Rectal smooth muscle tissue (tissue), 1 donor: ENCODE measurements at regions not wholly inside any gene's neighbourhood (a gene's known extent, or its start where the extent isn't known, plus 50 kb on each side); places are given as distances from the start of the nearest gene placed in this dataset.

ENCODE experiments used
- H3K27ac ChIP-seq: one replicate; pipeline ENCODE4 v1.7.0; 2013; ENCODE audit warnings: low read depth, low read length, inconsistent platforms
- H3K27me3 ChIP-seq: one replicate; pipeline ENCODE4 v1.7.0; 2013; ENCODE audit warnings: low read length; ENCODE audit not compliant: control insufficient read depth, insufficient read depth
- H3K36me3 ChIP-seq: one replicate; pipeline ENCODE4 v1.7.0; 2013; ENCODE audit warnings: low read length; ENCODE audit not compliant: control insufficient read depth, insufficient read depth
- H3K4me1 ChIP-seq: one replicate; pipeline ENCODE4 v1.7.0; 2013; ENCODE audit warnings: low read length; ENCODE audit not compliant: control insufficient read depth, insufficient read depth
- H3K4me3 ChIP-seq: one replicate; pipeline ENCODE4 v1.7.0; 2013; ENCODE audit warnings: low read length
- H3K9ac ChIP-seq: one replicate; pipeline ENCODE4 v1.7.0; 2013; ENCODE audit warnings: low read length

DNA sequence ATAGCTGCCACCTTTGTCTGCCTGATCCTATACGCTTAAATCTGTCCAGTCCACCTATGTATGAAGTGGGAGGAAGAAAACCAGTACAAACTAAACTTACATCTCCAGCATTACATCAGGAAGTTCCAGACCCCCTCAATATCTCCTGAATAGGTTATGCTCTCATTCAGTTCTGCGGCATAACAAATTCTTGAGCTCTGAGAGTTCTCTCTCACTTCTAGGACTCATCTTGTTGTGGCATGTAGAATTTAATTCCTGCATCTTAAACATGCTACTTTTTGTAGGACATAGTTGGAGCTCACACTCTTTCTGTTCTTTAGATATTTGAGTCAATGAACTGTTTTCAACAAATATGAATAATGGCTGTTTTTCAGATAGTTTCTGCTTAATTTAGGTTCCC is 662.5 kb downstream of the CDH11 start:
- Histone ChIP-seq H3K27ac (no peak overlapping the region), H3K4me3 (no peak overlapping the region), H3K27me3 (no peaks in the 10 kb centered on the region), H3K4me1 (no peaks in the 10 kb centered on the region), H3K9ac (no peak overlapping the region), H3K36me3 (no peaks in the 10 kb centered on the region)

DNA sequence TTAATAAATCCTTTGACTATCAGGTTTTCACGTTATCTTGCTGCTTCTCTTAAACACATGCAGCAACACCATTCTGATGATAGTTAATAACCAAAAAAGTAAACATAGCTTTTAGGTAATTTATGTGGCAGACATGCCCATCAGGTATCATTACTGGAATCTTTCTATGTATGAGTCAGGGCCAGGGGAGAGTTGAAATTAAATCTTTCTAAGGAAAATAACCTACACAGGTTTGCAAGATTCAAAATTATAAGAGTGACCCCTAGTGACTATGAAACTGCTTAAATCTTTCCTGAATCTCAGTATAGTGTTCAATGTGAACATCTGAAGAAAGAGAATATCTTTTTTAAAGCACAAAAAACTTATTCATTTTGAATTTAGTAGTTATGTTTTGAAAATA is 666.6 kb downstream of the CDH11 start:
- Histone ChIP-seq H3K27ac (no peak overlapping the region), H3K27me3 (no peaks in the 10 kb centered on the region), H3K4me3 (no peak overlapping the region), H3K9ac (no peak overlapping the region), H3K36me3 (no peaks in the 10 kb centered on the region), H3K4me1 (no peaks in the 10 kb centered on the region)

DNA sequence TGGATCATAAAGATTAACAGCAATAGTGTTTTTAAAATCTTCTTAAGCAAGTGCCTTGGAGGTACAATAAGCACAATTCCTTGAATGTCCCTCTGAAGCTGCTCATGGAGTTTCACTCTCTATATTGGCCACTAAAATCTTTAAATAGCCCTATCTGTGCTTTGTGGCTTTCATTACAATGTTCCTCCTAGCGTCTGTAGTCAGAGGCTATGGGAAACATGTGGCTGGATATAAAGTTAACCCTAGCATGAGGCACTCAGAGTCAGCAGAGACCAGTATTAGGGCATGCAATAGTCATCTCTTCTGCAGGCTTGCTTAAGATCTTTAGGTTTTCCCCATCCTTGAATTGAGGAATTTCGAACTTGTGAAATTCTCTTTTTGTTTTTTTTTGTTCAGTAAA is 668.2 kb downstream of the CDH11 start:
- no peaks in the 10 kb centered on the region for H3K36me3 ChIP-seq
- H3K9ac ChIP-seq, result no peak overlapping the region
- H3K4me3 ChIP-seq, result no peak overlapping the region
- no peak overlapping the region for H3K27ac ChIP-seq
- no peaks in the 10 kb centered on the region for H3K27me3 ChIP-seq
- no peaks in the 10 kb centered on the region for H3K4me1 ChIP-seq

DNA sequence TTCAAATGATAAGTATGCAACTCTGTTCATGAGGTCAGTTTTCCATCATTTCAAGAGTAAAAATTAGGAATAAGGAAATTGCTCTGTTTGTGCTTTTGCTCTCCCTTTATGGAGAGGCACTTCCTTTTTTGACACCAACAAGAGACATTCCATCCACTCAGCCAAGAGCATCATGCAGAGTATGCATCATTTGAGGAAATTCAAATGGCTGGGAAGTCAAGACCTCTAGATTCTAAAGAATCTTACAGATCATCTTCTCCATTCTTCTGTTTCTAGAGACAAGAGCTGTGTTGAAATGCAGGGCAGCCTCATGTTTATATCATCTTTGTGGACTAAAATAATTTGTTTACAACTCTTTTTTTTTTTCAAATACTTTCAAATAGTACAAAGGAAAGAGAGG is 669.4 kb downstream of the CDH11 start:
- H3K27ac ChIP-seq, result no peak overlapping the region
- H3K36me3 ChIP-seq, result no peaks in the 10 kb centered on the region
- H3K27me3 ChIP-seq, result no peaks in the 10 kb centered on the region
- H3K4me1 ChIP-seq, result no peaks in the 10 kb centered on the region
- no peak overlapping the region for H3K9ac ChIP-seq
- H3K4me3 ChIP-seq, result no peak overlapping the region

DNA sequence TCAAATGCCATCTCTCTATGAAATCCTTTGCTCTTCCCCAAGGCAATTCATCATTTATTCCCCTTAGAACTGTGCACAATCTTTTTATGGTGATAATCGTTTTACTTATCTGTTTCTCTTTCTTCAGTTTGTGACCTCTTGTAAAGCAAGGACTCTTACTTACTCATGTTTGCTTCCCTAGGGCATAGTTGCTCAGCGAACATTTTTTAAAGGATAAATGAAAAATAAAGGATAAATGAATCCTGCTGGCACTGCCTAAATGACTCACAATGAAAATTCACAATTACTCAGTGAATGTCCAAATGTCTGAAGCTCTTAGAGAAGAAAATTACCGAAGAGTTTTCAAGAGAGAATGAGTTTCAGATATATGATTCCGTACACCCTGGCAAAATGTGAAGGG is 671.7 kb downstream of the CDH11 start:
- Histone ChIP-seq H3K27ac (no peak overlapping the region), H3K4me3 (no peak overlapping the region), H3K36me3 (no peaks in the 10 kb centered on the region), H3K27me3 (no peaks in the 10 kb centered on the region), H3K9ac (no peak overlapping the region), H3K4me1 (no peaks in the 10 kb centered on the region)

DNA sequence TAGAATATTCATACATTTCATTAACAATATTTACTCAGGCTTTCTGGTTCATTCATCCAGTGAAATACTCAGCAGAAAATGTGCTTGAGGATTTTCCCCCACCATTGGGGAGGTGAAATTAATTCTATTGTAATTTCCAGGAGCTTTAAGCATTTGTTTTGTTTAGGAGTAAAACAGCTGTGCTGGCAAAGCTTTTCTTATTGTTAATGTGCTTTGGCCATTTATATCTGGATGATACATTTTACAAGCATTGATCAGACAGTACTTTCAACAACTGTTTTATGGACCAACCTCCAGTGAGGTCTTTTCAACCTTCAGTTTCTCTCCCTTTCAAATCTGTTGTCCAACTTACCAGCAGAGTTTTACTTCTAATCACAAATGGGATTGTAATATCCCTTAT is 672.4 kb downstream of the CDH11 start:
- H3K9ac ChIP-seq, result no peak overlapping the region
- no peaks in the 10 kb centered on the region for H3K36me3 ChIP-seq
- no peak overlapping the region for H3K27ac ChIP-seq
- no peaks in the 10 kb centered on the region for H3K27me3 ChIP-seq
- no peak overlapping the region for H3K4me3 ChIP-seq
- H3K4me1 ChIP-seq, result no peaks in the 10 kb centered on the region

DNA sequence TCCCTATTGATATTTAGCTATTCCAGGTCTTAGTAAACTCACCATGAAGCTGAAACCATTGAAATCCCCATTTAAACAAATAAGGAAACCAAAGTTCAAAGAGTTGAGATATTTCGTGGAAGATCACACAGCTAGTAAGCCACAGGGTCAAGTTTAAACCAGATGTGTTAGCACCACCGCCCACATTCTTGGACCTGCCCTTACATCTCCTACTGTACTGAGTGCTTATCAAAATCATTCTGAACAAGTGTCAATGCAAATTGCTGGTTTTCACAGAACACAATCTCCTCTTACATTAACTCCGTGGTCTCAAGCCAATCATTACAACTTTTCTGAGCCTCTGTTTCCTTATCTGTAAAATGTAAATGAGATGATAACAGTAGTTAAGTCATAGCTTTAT is 676.2 kb downstream of the CDH11 start:
- Histone ChIP-seq H3K4me1 (no peaks in the 10 kb centered on the region), H3K27ac (no peak overlapping the region), H3K27me3 (no peaks in the 10 kb centered on the region), H3K9ac (no peak overlapping the region), H3K4me3 (no peak overlapping the region), H3K36me3 (no peaks in the 10 kb centered on the region)

DNA sequence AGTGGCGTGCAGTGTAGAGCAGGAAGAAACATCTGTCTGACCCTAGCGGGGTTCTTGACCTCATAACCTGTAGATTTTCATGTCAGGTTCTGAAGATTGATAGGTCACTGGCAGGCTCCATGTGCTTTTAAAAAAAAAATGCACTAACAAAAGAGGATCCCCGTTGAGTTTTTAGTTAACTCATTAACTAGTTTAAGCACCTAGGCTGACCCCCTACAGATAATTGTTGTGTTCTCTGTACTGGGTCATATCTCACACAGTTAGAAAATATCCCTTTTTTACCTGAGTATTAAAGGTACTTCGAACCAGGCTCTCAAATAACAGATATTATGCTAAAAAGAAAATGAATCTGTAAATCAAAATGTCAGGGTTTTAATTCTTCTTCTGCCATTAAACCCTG is 676.6 kb downstream of the CDH11 start:
- Histone ChIP-seq H3K27ac (no peak overlapping the region), H3K4me3 (no peak overlapping the region), H3K27me3 (no peaks in the 10 kb centered on the region), H3K36me3 (no peaks in the 10 kb centered on the region), H3K4me1 (no peaks in the 10 kb centered on the region), H3K9ac (no peak overlapping the region)

DNA sequence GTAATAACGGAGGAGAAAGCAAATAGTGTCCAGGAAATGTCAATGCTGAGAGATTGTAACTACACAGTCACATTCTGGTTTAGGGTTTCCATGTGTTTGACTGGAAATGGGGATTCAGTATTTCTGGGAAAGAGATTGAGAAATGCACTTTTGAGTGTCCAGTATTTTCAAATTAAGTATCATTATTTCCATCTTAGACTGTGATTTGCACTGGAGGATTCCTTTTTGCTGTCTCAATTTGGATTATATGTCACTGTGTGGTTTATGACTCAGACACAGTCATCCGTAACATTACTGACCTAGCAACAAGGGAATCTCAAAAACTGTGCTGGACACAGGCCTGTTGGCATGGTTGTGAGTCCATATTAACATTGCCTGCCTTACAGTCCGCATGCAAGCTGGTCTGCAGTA is 681.4 kb downstream of the CDH11 start:
- Histone ChIP-seq H3K9ac (no peak overlapping the region), H3K27me3 (no peaks in the 10 kb centered on the region), H3K4me3 (no peak overlapping the region), H3K36me3 (no peaks in the 10 kb centered on the region), H3K27ac (no peak overlapping the region), H3K4me1 (no peaks in the 10 kb centered on the region)

DNA sequence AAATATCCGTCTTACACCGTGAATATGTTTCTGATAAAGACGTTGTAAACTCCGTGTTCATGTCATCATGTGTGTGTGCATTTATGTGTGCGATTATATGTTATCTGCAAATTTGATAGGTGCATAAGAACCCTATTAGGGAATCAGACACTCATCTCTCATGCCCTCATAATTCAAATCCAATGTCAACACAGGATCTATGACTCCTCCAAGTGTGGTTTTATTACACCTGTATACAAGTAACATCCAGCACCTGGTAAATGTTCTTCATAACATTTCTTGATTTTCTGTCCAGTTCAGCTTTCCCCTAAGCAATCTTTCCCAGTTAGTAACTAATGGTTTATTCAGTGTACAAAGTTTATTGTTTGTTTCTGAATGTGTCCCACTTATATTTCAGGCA is 681.9 kb downstream of the CDH11 start:
- H3K27me3 ChIP-seq, result no peaks in the 10 kb centered on the region
- no peaks in the 10 kb centered on the region for H3K36me3 ChIP-seq
- no peak overlapping the region for H3K27ac ChIP-seq
- no peak overlapping the region for H3K9ac ChIP-seq
- no peak overlapping the region for H3K4me3 ChIP-seq
- no peaks in the 10 kb centered on the region for H3K4me1 ChIP-seq

DNA sequence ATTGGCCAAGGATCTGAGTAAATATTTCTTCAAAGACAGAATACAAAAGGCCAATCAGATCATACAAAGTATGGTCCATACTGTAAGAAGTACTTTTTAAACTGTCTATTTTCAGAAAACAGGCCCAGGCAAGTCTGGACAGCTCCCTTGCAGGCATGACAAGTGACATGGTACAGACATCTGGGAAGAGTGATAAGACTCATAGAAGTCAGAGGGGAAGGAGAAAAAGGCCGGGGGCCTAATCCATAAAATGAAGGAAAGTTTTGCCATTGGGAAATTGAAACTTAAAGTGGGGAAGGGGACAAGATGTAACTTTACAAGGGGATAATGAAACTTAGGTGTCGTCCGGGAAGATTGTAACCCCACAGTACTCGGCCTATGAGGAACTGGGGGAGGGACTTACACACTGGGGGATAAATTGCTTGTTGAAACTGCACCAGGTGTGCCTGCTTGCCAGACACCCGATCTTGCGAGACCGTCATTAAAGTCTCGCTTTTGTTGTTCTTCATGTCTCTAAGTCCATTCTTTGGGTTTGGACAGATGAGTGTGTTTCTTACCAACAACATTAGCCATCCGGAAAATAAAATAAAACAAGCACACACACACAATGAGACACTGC is 684.0 kb downstream of the CDH11 start:
- Histone ChIP-seq H3K4me3 (no peak overlapping the region), H3K4me1 (no peaks in the 10 kb centered on the region), H3K36me3 (no peaks in the 10 kb centered on the region), H3K9ac (no peak overlapping the region), H3K27ac (no peak overlapping the region), H3K27me3 (no peaks in the 10 kb centered on the region)

DNA sequence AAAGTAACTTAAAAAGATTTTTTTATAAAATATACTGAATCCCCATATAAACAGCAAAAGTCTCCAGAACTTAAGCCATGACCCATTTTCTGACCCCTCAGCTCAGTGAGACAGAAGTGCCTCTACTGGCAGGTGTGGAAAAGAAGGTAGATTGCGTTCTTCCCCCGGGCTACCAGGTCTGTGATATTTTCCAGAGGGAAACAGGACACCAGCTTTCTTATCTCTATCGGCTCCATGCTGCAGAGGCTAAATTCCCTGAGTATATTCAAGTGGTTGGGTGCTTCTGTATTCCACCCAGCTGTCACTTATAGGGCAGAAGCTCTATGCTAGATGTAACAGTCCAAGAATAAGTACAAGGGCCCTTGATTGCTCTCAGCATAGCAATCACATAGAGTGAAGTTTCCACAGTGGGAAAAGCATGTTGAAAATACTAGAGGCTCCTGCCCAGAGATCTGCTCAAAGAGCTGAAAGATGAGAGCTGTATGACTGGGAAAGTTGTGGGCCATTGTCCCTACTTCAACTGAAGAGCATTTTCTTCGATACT is 687.3 kb downstream of the CDH11 start:
- H3K27me3 ChIP-seq, result no peaks in the 10 kb centered on the region
- no peak overlapping the region for H3K4me3 ChIP-seq
- H3K27ac ChIP-seq, result no peak overlapping the region
- H3K4me1 ChIP-seq, result no peaks in the 10 kb centered on the region
- H3K36me3 ChIP-seq, result no peaks in the 10 kb centered on the region
- H3K9ac ChIP-seq, result no peak overlapping the region

DNA sequence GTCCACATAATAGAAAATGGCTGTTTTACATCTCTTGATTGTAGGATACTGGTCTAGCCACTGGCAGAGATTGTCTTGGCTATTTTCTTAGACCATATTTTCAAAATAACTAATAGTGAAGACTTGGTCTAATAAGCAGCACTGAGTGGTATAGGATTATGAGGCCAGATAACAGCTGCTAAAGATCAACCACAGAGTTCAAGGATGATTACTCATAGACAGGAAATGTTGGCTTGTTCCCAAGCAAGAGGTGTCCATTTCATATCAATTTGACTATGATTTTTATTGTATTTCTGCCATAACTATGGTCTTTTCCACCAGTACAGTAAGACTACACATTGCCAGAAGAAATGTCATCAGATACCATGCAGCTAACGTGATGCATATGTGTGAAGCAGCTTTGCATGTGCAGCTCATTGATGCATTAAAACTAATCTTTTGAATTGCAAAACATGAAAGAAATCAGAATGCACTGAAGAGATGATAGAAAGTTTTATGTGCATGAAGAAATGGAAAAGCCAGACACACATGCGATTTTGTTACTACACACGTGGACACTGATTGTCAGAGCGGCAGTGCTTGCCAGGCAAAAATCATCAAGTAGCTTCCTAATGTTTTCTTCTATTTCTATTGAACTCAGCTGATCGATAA is 693.3 kb downstream of the CDH11 start:
- Histone ChIP-seq H3K27me3 (no peaks in the 10 kb centered on the region), H3K9ac (no peak overlapping the region), H3K4me1 (no peaks in the 10 kb centered on the region), H3K27ac (no peak overlapping the region), H3K4me3 (no peak overlapping the region), H3K36me3 (no peaks in the 10 kb centered on the region)
